Muscle layer of colon (tissue), 2 donors: ENCODE measurements at regions not wholly inside any gene's neighbourhood (a gene's known extent, or its start where the extent isn't known, plus 50 kb on each side); places are given as distances from the start of the nearest gene placed in this dataset.

Experiments used
- H3K27ac ChIP-seq: one replicate; pipeline ENCODE4 v1.7.0; 2013; ENCODE audit warnings: low read depth, mild to moderate bottlenecking, low read length, moderate library complexity
- H3K27me3 ChIP-seq, 2 donors: one replicate each; pipeline ENCODE4 v1.7.0; 2013; ENCODE audit warnings: low read length in 2 of 2, mild to moderate bottlenecking in 2 of 2; ENCODE audit not compliant: insufficient read depth in 2 of 2, control insufficient read depth in 1 of 2
- H3K36me3 ChIP-seq: one replicate; pipeline ENCODE4 v1.7.0; 2013; ENCODE audit warnings: mild to moderate bottlenecking, low read length; ENCODE audit not compliant: insufficient read depth
- H3K4me1 ChIP-seq: one replicate; pipeline ENCODE4 v1.7.0; 2013; ENCODE audit warnings: mild to moderate bottlenecking, low read length; ENCODE audit not compliant: insufficient read depth
- H3K4me3 ChIP-seq, 2 donors: one replicate each; pipeline ENCODE4 v1.7.0; 2013; ENCODE audit warnings: low read length in 2 of 2, low read depth in 1 of 2, mild to moderate bottlenecking in 1 of 2, moderate library complexity in 1 of 2
- H3K9ac ChIP-seq: one replicate; pipeline ENCODE4 v1.7.0; 2013; ENCODE audit warnings: low read length
- H3K9me3 ChIP-seq: one replicate; pipeline ENCODE4 v1.7.0; 2013; ENCODE audit warnings: mild to moderate bottlenecking, low read length
- donor health status: abdominal sarcoma.
- donor health status: Adenocarcinoma of cecum.

DNA sequence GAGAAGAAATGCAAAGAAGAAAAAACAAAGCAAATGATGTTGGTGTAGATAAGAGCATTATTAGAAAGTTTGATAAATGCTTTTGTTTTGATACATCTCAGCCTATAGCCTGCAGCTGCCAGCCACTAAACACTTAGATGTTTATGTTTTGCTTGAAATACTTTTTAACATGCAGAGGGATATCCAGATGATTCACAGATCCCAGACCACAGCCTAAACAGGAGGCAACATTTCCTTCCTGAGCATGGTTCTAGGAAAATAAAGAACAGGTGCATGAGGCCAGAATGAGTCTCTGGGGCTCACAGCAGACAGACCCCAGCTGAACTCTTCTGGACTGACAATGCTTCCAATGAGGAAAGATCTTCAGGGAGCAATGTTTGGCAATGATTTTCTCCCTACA, 103.7 kb upstream of the EEA1 start:
- H3K36me3 ChIP-seq, result no peaks in the 10 kb centered on the region
- no peak overlapping the region for H3K9ac ChIP-seq
- H3K9me3 ChIP-seq, result no peaks in the 10 kb centered on the region
- H3K4me3 ChIP-seq, result no peak overlapping the region
- H3K27me3 ChIP-seq, result no peaks in the 10 kb centered on the region
- H3K4me1 ChIP-seq, result no peaks in the 10 kb centered on the region
- H3K27ac ChIP-seq, result no peak overlapping the region

DNA sequence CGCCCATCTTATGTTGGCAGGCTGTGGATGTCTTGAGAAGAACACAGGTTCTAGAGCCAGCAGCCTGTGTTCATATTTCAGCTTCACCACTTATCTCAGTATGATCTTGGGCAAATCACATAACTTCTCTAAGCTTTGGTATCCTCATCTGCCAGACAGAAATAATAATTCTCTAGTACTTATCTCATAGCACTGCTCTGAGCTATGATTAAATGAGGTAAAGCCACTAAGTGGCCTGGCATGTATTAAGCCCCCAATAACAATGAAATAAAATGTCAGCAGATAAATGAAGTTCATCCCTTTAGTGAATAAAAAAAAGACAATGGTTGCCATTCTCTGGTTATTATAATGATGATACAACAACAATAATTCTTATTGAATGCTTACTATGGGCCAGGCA, 104.9 kb upstream of the EEA1 start:
- Histone ChIP-seq H3K4me1 (no peaks in the 10 kb centered on the region), H3K27ac (no peak overlapping the region), H3K9me3 (no peaks in the 10 kb centered on the region), H3K9ac (no peak overlapping the region), H3K36me3 (no peaks in the 10 kb centered on the region), H3K27me3 (no peaks in the 10 kb centered on the region), H3K4me3 (no peak overlapping the region)

DNA sequence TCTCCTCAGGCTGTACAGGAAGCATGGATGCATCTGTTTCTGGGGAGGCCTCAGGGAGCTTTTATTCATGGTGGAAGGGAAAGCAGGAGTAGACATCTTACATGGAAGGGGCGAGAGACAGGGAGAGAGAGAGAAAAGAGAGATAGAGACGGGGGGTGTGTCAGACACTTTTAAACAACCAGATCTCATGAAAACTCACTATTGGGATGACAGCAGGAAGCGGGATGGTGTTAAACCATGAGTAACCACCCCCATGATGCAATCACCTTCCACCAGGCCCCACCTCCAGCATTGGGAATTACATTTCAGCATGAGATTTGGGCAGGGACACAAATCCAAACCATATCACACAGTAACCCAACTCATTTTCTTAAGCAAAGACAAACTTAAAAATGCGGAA, 110.0 kb upstream of the EEA1 start:
- Histone ChIP-seq H3K9ac (no peak overlapping the region), H3K27ac (no peak overlapping the region), H3K9me3 (no peaks in the 10 kb centered on the region), H3K27me3 (no peaks in the 10 kb centered on the region), H3K4me1 (peaks cover 11% of the 10 kb centered on the region), H3K4me3 (no peak overlapping the region), H3K36me3 (no peaks in the 10 kb centered on the region)

DNA sequence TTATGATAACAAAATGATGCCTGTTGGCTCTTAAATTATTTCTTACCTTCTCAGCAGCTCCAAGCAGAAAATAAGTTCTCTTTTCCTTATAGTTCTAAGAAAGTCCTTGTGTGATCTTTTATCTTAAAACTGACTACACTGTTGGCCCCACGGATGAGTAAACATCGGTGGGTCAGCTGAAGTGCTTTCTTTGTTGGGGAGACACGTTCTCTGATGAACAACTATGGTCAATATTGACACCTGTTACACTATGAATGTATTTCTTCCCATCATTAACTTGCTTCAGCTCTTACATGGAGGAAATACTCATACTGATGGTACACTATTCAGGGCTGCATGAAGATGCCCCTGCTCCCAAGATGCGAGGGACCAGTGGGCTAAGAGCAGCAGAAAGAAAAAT, 110.8 kb upstream of the EEA1 start:
- Histone ChIP-seq H3K27me3 (no peaks in the 10 kb centered on the region), H3K9ac (no peak overlapping the region), H3K4me3 (no peak overlapping the region), H3K4me1 (peaks cover 11% of the 10 kb centered on the region), H3K36me3 (no peaks in the 10 kb centered on the region), H3K27ac (no peak overlapping the region), H3K9me3 (no peaks in the 10 kb centered on the region)

DNA sequence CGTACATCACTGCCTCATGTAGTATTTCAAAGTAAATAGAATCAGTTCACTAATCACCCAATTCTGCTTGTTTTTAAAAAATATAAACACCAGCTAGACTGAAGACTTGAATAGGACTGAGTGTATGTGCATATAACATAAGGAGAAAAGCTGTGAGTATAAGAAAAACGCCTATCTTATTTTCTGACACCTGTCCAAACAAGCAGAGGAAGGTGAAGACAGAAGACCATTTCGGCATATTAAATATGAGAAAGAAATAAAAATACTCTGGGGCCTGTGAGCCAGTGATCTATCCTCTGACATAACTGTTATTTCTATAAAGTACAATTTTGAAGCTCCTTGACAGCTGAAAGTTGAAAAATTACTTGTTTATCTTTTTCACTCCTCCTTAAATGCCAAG, 111.3 kb upstream of the EEA1 start:
- Histone ChIP-seq H3K4me1 (peaks cover 11% of the 10 kb centered on the region), H3K4me3 (no peak overlapping the region), H3K27me3 (no peaks in the 10 kb centered on the region), H3K27ac (no peak overlapping the region), H3K36me3 (no peaks in the 10 kb centered on the region), H3K9ac (no peak overlapping the region), H3K9me3 (no peaks in the 10 kb centered on the region)

DNA sequence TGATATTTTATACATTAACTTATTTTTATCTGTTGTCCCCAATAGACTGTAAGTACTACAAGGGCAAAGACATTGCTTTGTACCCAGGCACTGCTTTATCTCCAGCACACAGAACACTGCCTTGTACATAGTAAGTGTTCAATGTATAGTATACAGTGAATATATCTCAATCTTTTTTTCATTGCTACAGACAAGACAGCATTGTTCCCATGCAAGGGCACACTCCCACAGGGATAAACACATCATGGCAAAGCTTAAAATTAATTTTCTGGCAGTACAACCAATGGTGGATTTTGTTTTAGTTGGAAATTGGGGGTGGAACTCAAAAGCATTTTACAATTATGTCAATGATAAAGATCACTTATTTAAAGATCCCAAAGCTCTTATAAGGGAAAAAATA, 112.3 kb upstream of the EEA1 start:
- H3K4me1 ChIP-seq, result peaks cover 11% of the 10 kb centered on the region
- no peak overlapping the region for H3K9ac ChIP-seq
- no peaks in the 10 kb centered on the region for H3K27me3 ChIP-seq
- H3K9me3 ChIP-seq, result no peaks in the 10 kb centered on the region
- no peak overlapping the region for H3K27ac ChIP-seq
- no peak overlapping the region for H3K4me3 ChIP-seq
- no peaks in the 10 kb centered on the region for H3K36me3 ChIP-seq

DNA sequence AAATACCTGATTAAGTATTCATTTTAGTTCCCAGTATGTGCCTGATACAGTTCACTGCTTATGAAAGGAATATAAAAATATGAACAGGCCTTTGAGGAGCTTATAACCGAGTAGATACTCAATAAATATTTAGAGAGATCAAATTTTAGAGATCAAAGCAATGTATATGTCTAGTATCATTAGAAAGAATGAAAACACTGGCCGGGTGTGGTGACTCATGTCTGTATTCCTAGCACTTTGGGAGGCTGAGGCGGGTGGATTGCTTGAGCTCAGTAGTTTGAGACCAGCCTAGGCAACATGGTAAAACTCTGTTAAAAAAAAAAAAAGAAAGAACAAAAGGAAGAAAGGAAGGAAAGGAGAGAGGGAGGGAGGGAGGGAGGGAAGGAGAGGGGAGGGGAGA, 113.2 kb upstream of the EEA1 start:
- peaks cover 11% of the 10 kb centered on the region for H3K4me1 ChIP-seq
- no peaks in the 10 kb centered on the region for H3K27me3 ChIP-seq
- H3K36me3 ChIP-seq, result no peaks in the 10 kb centered on the region
- H3K9me3 ChIP-seq, result no peaks in the 10 kb centered on the region
- H3K4me3 ChIP-seq, result no peak overlapping the region
- no peak overlapping the region for H3K27ac ChIP-seq
- H3K9ac ChIP-seq, result no peak overlapping the region

DNA sequence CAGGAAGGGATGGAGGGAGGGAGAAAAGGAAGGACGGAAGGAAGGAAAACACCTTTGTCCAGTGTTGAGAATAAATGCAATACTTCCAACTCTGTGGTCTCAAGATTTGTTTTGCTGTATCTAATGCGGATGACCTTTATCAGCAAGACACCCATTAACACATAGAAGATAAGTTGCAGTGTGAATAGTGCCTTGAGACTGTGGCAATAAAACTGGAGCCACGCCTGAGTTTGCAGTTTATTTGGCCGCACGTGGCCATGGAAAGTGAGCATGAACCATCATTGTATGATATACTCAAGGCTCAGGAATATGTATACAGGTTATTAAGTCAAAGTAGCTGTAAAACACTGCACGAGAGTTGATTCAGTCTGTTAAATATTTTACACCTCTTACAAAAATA, 113.6 kb upstream of the EEA1 start:
- Histone ChIP-seq H3K27me3 (no peaks in the 10 kb centered on the region), H3K9ac (no peak overlapping the region), H3K27ac (no peak overlapping the region), H3K4me1 (peaks cover 11% of the 10 kb centered on the region), H3K9me3 (no peaks in the 10 kb centered on the region), H3K36me3 (no peaks in the 10 kb centered on the region), H3K4me3 (no peak overlapping the region)

DNA sequence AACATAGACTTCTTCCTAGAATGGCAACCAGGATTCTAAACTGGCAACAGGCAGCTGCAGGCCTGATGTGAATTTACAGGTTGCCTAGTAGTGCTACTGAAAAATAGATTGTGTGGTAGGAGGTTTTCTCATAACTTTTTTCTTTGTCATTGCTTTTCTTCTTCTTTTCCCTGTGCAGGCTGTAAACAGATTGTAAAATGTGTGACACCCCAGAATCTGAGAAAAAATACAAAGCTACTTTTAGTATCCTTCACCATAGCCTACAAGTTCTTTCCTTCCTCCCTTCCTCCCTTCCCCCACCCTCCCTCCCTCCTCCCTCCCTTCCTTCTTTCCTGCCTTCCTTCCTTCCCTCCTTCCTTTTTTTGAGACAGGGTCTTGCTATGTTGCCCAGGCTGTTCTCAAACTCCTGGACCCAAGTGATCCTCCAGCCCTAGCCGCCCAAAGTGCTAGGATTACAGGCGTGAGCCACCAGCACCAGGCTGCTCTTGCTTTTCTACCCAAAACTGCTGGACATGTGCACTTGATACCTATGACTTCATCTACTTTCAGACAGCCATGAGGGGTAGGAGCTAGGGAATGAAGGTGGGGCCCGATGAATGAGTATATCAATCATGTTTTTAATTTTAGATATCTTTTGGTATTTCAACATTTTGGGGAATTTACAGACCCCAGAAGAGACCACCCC, 114.2 kb upstream of the EEA1 start:
- Histone ChIP-seq H3K9ac (no peak overlapping the region), H3K4me3 (no peak overlapping the region), H3K27ac (no peak overlapping the region)

DNA sequence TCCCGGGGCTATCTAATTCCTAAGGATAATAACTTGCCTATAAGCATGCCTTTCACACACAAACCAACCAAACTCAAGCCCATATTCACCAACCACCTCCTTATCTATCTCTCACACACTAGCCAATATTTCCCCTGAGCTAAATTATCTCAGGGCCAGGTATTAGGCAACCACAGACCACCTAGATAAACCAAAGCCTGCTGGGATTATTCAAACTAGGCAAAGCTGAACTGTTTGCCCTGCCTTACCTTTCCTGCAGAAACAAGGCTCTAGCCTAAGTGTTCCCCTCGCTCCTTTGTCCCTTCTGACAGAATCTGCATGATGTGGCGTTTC, 114.7 kb upstream of the EEA1 start:
- Histone ChIP-seq H3K4me3 (no peak overlapping the region), H3K9ac (no peak overlapping the region), H3K36me3 (no peaks in the 10 kb centered on the region), H3K27ac (no peak overlapping the region), H3K27me3 (no peaks in the 10 kb centered on the region), H3K9me3 (no peaks in the 10 kb centered on the region), H3K4me1 (peaks cover 11% of the 10 kb centered on the region)

More for the DNA sequence above, 114.2 kb upstream of the EEA1 start:
- no peaks in the 10 kb centered on the region for H3K9me3 ChIP-seq
- no peaks in the 10 kb centered on the region for H3K36me3 ChIP-seq
- no peaks in the 10 kb centered on the region for H3K27me3 ChIP-seq
- peaks cover 11% of the 10 kb centered on the region for H3K4me1 ChIP-seq

DNA sequence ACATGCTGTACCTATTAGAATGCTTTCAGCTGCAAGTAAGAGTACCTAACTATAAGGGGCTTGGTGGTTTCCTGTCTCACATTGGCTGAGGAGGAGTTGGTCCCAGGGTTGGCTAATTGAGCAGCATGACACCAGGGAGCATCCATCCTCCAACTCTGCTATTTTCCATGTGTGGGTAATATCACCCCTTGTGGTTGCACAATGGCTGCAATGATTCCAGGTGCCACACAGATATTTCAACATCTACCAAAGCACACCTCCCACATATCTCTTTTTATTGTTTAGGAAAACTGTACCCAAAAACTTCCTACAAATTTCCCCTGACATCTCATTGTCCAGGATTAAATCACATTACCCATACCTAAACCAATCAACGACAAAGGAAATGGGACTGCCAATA, 118.0 kb upstream of the EEA1 start:
- Histone ChIP-seq H3K9me3 (no peaks in the 10 kb centered on the region), H3K4me1 (peaks cover 20% of the 10 kb centered on the region), H3K9ac (no peak overlapping the region), H3K27ac (no peak overlapping the region), H3K27me3 (no peaks in the 10 kb centered on the region), H3K36me3 (no peaks in the 10 kb centered on the region), H3K4me3 (no peak overlapping the region)

DNA sequence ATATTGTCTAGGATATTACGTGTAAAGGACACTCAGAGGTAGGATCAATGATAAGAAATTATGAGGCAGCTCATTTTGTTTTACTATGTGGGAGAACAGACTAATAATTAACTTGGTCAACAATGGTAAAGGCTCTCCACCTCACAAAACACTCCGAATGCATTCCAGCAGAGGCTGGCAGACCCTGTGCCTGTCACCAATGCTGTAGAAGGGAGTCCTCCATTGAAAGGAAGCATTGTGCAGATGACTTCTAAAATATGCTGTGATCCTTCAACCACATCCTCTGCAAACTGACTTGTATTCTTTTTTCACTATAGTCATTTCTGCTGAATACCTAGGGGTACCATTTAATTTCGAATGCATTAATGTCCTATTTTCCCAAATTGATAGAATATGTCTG, 119.6 kb upstream of the EEA1 start:
- Histone ChIP-seq H3K27me3 (no peaks in the 10 kb centered on the region), H3K4me1 (peaks cover 9% of the 10 kb centered on the region), H3K4me3 (no peak overlapping the region), H3K9me3 (no peaks in the 10 kb centered on the region), H3K27ac (no peak overlapping the region), H3K9ac (no peak overlapping the region), H3K36me3 (no peaks in the 10 kb centered on the region)
